Liver (tissue), 3 donors: ENCODE measurements at regions not wholly inside any gene's neighbourhood (a gene's known extent, or its start where the extent isn't known, plus 50 kb on each side); places are given as distances from the start of the nearest gene placed in this dataset.

Experiments used
- EGR1 ChIP-seq, 2 donors: IDR thresholded peaks; 2 replicates each; pipeline ENCODE4 v1.6.1; 2016 to 2018; ENCODE audit warnings: antibody characterized with exemption in 2 of 2, low read depth in 2 of 2
- YY1 ChIP-seq: IDR thresholded peaks from 2 replicates; pipeline ENCODE4 v1.6.1; 2016; ENCODE audit warnings: antibody characterized with exemption, mild to moderate bottlenecking
- TF ChIP-seq, protein P1 (sequence below): fragments of 150-350 bp; IDR thresholded peaks from 2 replicates; pipeline ENCODE4 v1.5.1; 2017; ENCODE audit warnings: improper control_type of control experiment, low read depth, low read length; ENCODE audit not compliant: missing input control
- TF ChIP-seq, protein P2 (sequence below): IDR thresholded peaks from 2 replicates; pipeline ENCODE4 v1.6.1; 2016; ENCODE audit warnings: antibody characterized with exemption, mild to moderate bottlenecking
- donor health status: healthy.
- donor health status: healthy.

DNA sequence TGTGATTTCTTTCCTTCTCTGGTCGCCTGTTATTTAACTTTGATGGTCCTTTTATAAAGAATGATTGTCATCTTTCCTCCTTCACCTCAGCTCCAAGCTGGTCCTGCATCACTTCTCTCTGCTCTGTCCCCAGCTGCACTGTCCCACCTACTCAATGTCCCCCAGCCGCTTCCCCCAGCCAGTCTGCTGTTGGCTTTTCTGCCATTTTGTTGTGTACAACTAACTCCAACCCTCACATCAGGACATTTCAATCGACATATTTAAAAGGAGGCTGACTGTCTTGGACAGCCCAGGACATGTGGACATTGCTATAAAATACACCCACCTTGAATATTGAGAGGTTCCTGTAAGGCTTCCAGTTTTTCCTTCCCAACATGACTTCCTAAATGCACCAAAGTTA, 193.8 kb upstream of the RGMA start:
- TF ChIP-seq, protein P1, sequence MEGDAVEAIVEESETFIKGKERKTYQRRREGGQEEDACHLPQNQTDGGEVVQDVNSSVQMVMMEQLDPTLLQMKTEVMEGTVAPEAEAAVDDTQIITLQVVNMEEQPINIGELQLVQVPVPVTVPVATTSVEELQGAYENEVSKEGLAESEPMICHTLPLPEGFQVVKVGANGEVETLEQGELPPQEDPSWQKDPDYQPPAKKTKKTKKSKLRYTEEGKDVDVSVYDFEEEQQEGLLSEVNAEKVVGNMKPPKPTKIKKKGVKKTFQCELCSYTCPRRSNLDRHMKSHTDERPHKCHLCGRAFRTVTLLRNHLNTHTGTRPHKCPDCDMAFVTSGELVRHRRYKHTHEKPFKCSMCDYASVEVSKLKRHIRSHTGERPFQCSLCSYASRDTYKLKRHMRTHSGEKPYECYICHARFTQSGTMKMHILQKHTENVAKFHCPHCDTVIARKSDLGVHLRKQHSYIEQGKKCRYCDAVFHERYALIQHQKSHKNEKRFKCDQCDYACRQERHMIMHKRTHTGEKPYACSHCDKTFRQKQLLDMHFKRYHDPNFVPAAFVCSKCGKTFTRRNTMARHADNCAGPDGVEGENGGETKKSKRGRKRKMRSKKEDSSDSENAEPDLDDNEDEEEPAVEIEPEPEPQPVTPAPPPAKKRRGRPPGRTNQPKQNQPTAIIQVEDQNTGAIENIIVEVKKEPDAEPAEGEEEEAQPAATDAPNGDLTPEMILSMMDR, result no peak
- TF ChIP-seq, protein P2, sequence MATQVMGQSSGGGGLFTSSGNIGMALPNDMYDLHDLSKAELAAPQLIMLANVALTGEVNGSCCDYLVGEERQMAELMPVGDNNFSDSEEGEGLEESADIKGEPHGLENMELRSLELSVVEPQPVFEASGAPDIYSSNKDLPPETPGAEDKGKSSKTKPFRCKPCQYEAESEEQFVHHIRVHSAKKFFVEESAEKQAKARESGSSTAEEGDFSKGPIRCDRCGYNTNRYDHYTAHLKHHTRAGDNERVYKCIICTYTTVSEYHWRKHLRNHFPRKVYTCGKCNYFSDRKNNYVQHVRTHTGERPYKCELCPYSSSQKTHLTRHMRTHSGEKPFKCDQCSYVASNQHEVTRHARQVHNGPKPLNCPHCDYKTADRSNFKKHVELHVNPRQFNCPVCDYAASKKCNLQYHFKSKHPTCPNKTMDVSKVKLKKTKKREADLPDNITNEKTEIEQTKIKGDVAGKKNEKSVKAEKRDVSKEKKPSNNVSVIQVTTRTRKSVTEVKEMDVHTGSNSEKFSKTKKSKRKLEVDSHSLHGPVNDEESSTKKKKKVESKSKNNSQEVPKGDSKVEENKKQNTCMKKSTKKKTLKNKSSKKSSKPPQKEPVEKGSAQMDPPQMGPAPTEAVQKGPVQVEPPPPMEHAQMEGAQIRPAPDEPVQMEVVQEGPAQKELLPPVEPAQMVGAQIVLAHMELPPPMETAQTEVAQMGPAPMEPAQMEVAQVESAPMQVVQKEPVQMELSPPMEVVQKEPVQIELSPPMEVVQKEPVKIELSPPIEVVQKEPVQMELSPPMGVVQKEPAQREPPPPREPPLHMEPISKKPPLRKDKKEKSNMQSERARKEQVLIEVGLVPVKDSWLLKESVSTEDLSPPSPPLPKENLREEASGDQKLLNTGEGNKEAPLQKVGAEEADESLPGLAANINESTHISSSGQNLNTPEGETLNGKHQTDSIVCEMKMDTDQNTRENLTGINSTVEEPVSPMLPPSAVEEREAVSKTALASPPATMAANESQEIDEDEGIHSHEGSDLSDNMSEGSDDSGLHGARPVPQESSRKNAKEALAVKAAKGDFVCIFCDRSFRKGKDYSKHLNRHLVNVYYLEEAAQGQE, result no peak
- TF ChIP-seq YY1, result no peak
- no peak for TF ChIP-seq EGR1 (IDR thresholded peaks at IDR 0.05; ENCODE audit: low read depth in 2 of 2)
